ENCODE measurements at regions not wholly inside any gene's neighbourhood (a gene's known extent, or its start where the extent isn't known, plus 50 kb on each side); places are given as distances from the start of the nearest gene placed in this dataset.

- no peak overlapping the region for H3K9ac ChIP-seq (ENCODE audit: low read length)
- H3K27me3 ChIP-seq (ENCODE audit: insufficient read depth, low read depth, low read length): no peaks in the 10 kb centered on the region
- no peak overlapping the region for H3K4me3 ChIP-seq (ENCODE audit: low read length)
- H3K9me2 ChIP-seq (ENCODE audit: insufficient read depth, low read length): no peaks in the 10 kb centered on the region
- no peak for TF ChIP-seq RAD21 (conservative IDR thresholded peaks at IDR 0.05)
- no peak for TF ChIP-seq MXI1 (conservative IDR thresholded peaks at IDR 0.05; ENCODE audit: poor library complexity, severe bottlenecking)
- TF ChIP-seq POLR2AphosphoS5 (IDR thresholded peaks at IDR 0.05): no peak
- no peak for TF ChIP-seq EZH2 (IDR thresholded peaks at IDR 0.05; ENCODE audit: borderline replicate concordance, insufficient read depth, low read length, poor library complexity, severe bottlenecking)
- no peak for TF ChIP-seq SMC3 (conservative IDR thresholded peaks at IDR 0.05; ENCODE audit: poor library complexity)
- no peak for TF ChIP-seq REST (IDR thresholded peaks at IDR 0.05; ENCODE audit: borderline replicate concordance)
- no peaks in the 10 kb centered on the region for H3K9me3 ChIP-seq (ENCODE audit: low read length)
- no peak overlapping the region for H3K27ac ChIP-seq (ENCODE audit: low read length)
- H4K20me1 ChIP-seq (ENCODE audit: insufficient read depth): no peaks in the 10 kb centered on the region
- no peak overlapping the region for H3K4me2 ChIP-seq (ENCODE audit: low read length)
- no peaks in the 10 kb centered on the region for H3F3A ChIP-seq (ENCODE audit: insufficient read depth, low read length, poor library complexity, severe bottlenecking)
- no peaks in the 10 kb centered on the region for H3K79me2 ChIP-seq (replicated peaks; ENCODE audit: insufficient read depth, low read length)
- no peak overlapping the region for H2AFZ ChIP-seq (ENCODE audit: low read depth, low read length)
- H3K36me3 ChIP-seq (ENCODE audit: insufficient read depth, low read length): no peaks in the 10 kb centered on the region
These were observed 173.7 kb upstream of the DOK6 start for GRCh38 chr18:69226971-69227370.

DNA sequence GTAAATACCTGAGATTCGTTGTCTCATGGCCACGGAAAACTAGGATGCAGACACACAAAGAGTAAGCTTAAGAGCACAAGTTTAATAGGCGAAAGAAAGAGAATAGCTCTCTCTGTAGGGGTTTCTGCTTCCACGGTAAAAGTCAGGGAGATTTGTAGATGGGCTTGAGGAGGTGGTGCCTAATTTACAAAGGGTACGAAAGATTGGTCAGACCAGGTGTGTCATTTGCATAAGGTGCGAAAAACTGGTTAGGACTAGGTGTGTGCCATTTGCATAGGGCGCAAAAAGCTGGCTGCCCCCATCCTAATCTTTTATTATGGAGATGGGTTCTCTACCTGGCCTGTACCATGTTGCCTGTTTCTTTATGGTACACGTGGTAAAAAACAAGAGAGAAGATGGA is 170.5 kb upstream of the DOK6 start:
- Histone ChIP-seq H3K9ac (ENCODE audit: low read length) (no peak overlapping the region), H2AFZ (ENCODE audit: low read depth, low read length) (no peak overlapping the region), H4K20me1 (ENCODE audit: insufficient read depth) (no peaks in the 10 kb centered on the region), H3K27ac (ENCODE audit: low read length) (no peak overlapping the region), H3K4me3 (ENCODE audit: low read length) (no peak overlapping the region), H3K4me2 (ENCODE audit: low read length) (no peak overlapping the region), H3K9me2 (ENCODE audit: insufficient read depth, low read length) (no peaks in the 10 kb centered on the region), H3K36me3 (ENCODE audit: insufficient read depth, low read length) (no peaks in the 10 kb centered on the region), H3F3A (ENCODE audit: insufficient read depth, low read length, poor library complexity, severe bottlenecking) (no peaks in the 10 kb centered on the region), H3K9me3 (ENCODE audit: low read length) (no peaks in the 10 kb centered on the region), H3K27me3 (ENCODE audit: insufficient read depth, low read depth, low read length) (no peaks in the 10 kb centered on the region), H3K79me2 (replicated peaks; ENCODE audit: insufficient read depth, low read length) (no peaks in the 10 kb centered on the region)
- no peak for TF ChIP-seq RAD21 (conservative IDR thresholded peaks at IDR 0.05)
- no peak for TF ChIP-seq MXI1 (conservative IDR thresholded peaks at IDR 0.05; ENCODE audit: poor library complexity, severe bottlenecking)
- TF ChIP-seq, protein P1, sequence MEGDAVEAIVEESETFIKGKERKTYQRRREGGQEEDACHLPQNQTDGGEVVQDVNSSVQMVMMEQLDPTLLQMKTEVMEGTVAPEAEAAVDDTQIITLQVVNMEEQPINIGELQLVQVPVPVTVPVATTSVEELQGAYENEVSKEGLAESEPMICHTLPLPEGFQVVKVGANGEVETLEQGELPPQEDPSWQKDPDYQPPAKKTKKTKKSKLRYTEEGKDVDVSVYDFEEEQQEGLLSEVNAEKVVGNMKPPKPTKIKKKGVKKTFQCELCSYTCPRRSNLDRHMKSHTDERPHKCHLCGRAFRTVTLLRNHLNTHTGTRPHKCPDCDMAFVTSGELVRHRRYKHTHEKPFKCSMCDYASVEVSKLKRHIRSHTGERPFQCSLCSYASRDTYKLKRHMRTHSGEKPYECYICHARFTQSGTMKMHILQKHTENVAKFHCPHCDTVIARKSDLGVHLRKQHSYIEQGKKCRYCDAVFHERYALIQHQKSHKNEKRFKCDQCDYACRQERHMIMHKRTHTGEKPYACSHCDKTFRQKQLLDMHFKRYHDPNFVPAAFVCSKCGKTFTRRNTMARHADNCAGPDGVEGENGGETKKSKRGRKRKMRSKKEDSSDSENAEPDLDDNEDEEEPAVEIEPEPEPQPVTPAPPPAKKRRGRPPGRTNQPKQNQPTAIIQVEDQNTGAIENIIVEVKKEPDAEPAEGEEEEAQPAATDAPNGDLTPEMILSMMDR (IDR thresholded peaks at IDR 0.05; ENCODE audit: poor library complexity, severe bottlenecking): no peak
- no peak for TF ChIP-seq EP300 (conservative IDR thresholded peaks at IDR 0.05; ENCODE audit: poor library complexity, severe bottlenecking)
- no peak for TF ChIP-seq EZH2 (IDR thresholded peaks at IDR 0.05; ENCODE audit: borderline replicate concordance, insufficient read depth, low read length, poor library complexity, severe bottlenecking)
- TF ChIP-seq REST (IDR thresholded peaks at IDR 0.05; ENCODE audit: borderline replicate concordance): no peak
- TF ChIP-seq POLR2AphosphoS5 (IDR thresholded peaks at IDR 0.05): no peak
- TF ChIP-seq SMC3 (conservative IDR thresholded peaks at IDR 0.05; ENCODE audit: poor library complexity): no peak
- no peak for TF ChIP-seq TAF1 (IDR thresholded peaks at IDR 0.05; ENCODE audit: low read depth)

All from neural cell (in vitro differentiated cells).